GM23248 (cell line): ENCODE measurements at regions not wholly inside any gene's neighbourhood (a gene's known extent, or its start where the extent isn't known, plus 50 kb on each side); places are given as distances from the start of the nearest gene placed in this dataset.

ENCODE experiments used
- EZH2 ChIP-seq: fragments of 200-600 bp; sonication (generic); IDR thresholded peaks from 2 replicates; pipeline ENCODE4 v1.6.1; 2018; ENCODE audit warnings: antibody characterized with exemption, mild to moderate bottlenecking; ENCODE audit not compliant: insufficient read depth, poor library complexity, severe bottlenecking
- EZH2phosphoT487 ChIP-seq: fragments of 200-600 bp; sonication (generic); IDR thresholded peaks from 2 replicates; pipeline ENCODE4 v1.6.1; 2018; ENCODE audit warnings: antibody characterized with exemption, moderate library complexity, mild to moderate bottlenecking, low read depth; ENCODE audit not compliant: insufficient read depth

DNA sequence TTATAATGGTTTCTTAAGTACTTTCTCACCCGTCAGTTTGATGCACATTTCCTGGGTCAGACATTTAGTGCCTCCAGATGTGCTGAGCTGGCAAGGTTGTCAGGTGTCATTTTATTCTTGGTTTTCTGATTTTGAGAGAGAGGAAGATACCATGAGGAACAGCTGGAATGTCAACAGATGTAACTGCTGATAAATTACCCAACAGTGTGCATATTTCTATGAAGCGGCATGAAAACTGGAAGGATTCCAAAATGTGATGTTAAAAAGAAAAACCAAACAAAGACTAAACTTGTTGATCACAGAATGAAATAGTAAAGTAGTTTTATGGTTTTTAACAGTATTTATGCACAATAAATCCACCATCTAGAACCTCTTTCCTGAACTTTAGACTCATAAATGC is 447.3 kb downstream of the HDGFL1 start:
- no peak for TF ChIP-seq EZH2phosphoT487
- no peak for TF ChIP-seq EZH2
